ENCODE measurements at regions not wholly inside any gene's neighbourhood (a gene's known extent, or its start where the extent isn't known, plus 50 kb on each side); places are given as distances from the start of the nearest gene placed in this dataset.

GRCh38 chr11:105192115-105192514, 52.5 kb upstream of the CARD18 start:
- no peak for DNase-seq (ENCODE audit: low spot score)

GRCh38 chr11:105189581-105189980, 50.0 kb upstream of the CARD18 start:
- DNase-seq (ENCODE audit: low spot score), result no peak

All from pons (tissue), 1 donor.